Gastroesophageal sphincter (tissue), 3 donors: ENCODE measurements at regions not wholly inside any gene's neighbourhood (a gene's known extent, or its start where the extent isn't known, plus 50 kb on each side); places are given as distances from the start of the nearest gene placed in this dataset.

Source experiments
- CTCF ChIP-seq, 4 experiments: fragments of 200-600 bp in 2 of 4; fragments of 450-650 bp in 2 of 4; sonication (generic) in 1 of 4; IDR thresholded peaks; one replicate each; pipeline ENCODE4 v1.5.1; 2017 to 2019; ENCODE audit warnings: antibody characterized with exemption in 4 of 4, mild to moderate bottlenecking in 2 of 4, moderate library complexity in 2 of 4
- EP300 ChIP-seq: sonication (generic); formaldehyde crosslinking; IDR thresholded peaks from one replicate; pipeline ENCODE4 v1.6.1; 2017; ENCODE audit warnings: antibody characterized with exemption, mild to moderate bottlenecking
- POLR2A ChIP-seq, 2 donors: fragments of 450-650 bp; IDR thresholded peaks; one replicate each; pipeline ENCODE4 v1.6.1; 2017; ENCODE audit warnings: antibody characterized with exemption in 2 of 2, mild to moderate bottlenecking in 2 of 2, moderate library complexity in 1 of 2
- POLR2AphosphoS5 ChIP-seq: sonication (generic); formaldehyde crosslinking; IDR thresholded peaks from one replicate; pipeline ENCODE4 v1.6.1; 2017; ENCODE audit warnings: antibody characterized with exemption

GRCh38 chr7:114295522-114295921 lies 119.1 kb upstream of the FOXP2 start:
- TF ChIP-seq POLR2A (IDR thresholded peaks at IDR 0.05) (no peak), CTCF (IDR thresholded peaks at IDR 0.05) (no peak), POLR2AphosphoS5 (no peak), EP300 (no peak)
